ENCODE measurements at regions not wholly inside any gene's neighbourhood (a gene's known extent, or its start where the extent isn't known, plus 50 kb on each side); places are given as distances from the start of the nearest gene placed in this dataset.

GRCh38 chr1:112304612-112305011 is 91.4 kb upstream of the CTTNBP2NL start:
- Mint-ChIP-seq H3K27me3 (ENCODE audit: insufficient read depth) (peaks cover 28% of the 10 kb centered on the region), H3K36me3 (ENCODE audit: low read depth) (no peaks in the 10 kb centered on the region), H3K4me1 (ENCODE audit: low read depth) (no peaks in the 10 kb centered on the region)

GRCh38 chr1:112307930-112308591 is 88.0 kb upstream of the CTTNBP2NL start:
- Mint-ChIP-seq H3K9me3 (no peaks in the 10 kb centered on the region), H3K27me3 (ENCODE audit: insufficient read depth) (peaks cover 34% of the 10 kb centered on the region), H3K4me1 (ENCODE audit: low read depth) (no peaks in the 10 kb centered on the region), H3K4me3 (no peak overlapping the region), H3K27ac (no peak overlapping the region), H3K36me3 (ENCODE audit: low read depth) (no peaks in the 10 kb centered on the region)
- TF ChIP-seq CTCF (IDR thresholded peaks at IDR 0.05) = no peak
- DNase-seq = no peak

More at GRCh38 chr1:112304612-112305011, 91.4 kb upstream of the CTTNBP2NL start:
- H3K27ac Mint-ChIP-seq = no peak overlapping the region
- H3K9me3 Mint-ChIP-seq = no peaks in the 10 kb centered on the region
- TF ChIP-seq CTCF (IDR thresholded peaks at IDR 0.05) = no peak
- no peak for DNase-seq
- H3K4me3 Mint-ChIP-seq = no peak overlapping the region

- H3K27me3 Mint-ChIP-seq (ENCODE audit: insufficient read depth) = peaks cover 37% of the 10 kb centered on the region
- no peaks in the 10 kb centered on the region for H3K9me3 Mint-ChIP-seq
- H3K36me3 Mint-ChIP-seq (ENCODE audit: low read depth) = no peaks in the 10 kb centered on the region
- H3K27ac Mint-ChIP-seq = no peak overlapping the region
- H3K4me3 Mint-ChIP-seq = no peak overlapping the region
- no peaks in the 10 kb centered on the region for H3K4me1 Mint-ChIP-seq (ENCODE audit: low read depth)
- DNase-seq = no peak
- TF ChIP-seq CTCF (IDR thresholded peaks at IDR 0.05) = no peak
Measured at GRCh38 chr1:112308716-112309115, 87.3 kb upstream of the CTTNBP2NL start.

GRCh38 chr1:112309499-112309898 is 86.5 kb upstream of the CTTNBP2NL start:
- Mint-ChIP-seq H3K9me3 (no peaks in the 10 kb centered on the region), H3K27me3 (ENCODE audit: insufficient read depth) (peaks cover 37% of the 10 kb centered on the region), H3K36me3 (ENCODE audit: low read depth) (no peaks in the 10 kb centered on the region), H3K27ac (no peak overlapping the region), H3K4me1 (ENCODE audit: low read depth) (no peaks in the 10 kb centered on the region), H3K4me3 (no peak overlapping the region)
- DNase-seq = no peak
- TF ChIP-seq CTCF (IDR thresholded peaks at IDR 0.05) = no peak

GRCh38 chr1:112312315-112312714 is 83.7 kb upstream of the CTTNBP2NL start:
- TF ChIP-seq CTCF (IDR thresholded peaks at IDR 0.05) = no peak
- H3K4me1 Mint-ChIP-seq (ENCODE audit: low read depth) = no peaks in the 10 kb centered on the region
- H3K27me3 Mint-ChIP-seq (ENCODE audit: insufficient read depth) = peaks cover 51% of the 10 kb centered on the region

More at GRCh38 chr1:112312315-112312714, 83.7 kb upstream of the CTTNBP2NL start:
- no peaks in the 10 kb centered on the region for H3K36me3 Mint-ChIP-seq (ENCODE audit: low read depth)
- H3K27ac Mint-ChIP-seq = no peak overlapping the region
- no peak for DNase-seq
- no peaks in the 10 kb centered on the region for H3K9me3 Mint-ChIP-seq
- H3K4me3 Mint-ChIP-seq = no peak overlapping the region

Data from HFFc6 (cell line).